IPS DF 6.9 (cell line): ENCODE measurements at regions not wholly inside any gene's neighbourhood (a gene's known extent, or its start where the extent isn't known, plus 50 kb on each side); places are given as distances from the start of the nearest gene placed in this dataset.

Source experiments
- DNase-seq: peaks from one replicate; pipeline ENCODE4 v3.0.0-alpha.2; 2013; ENCODE audit warnings: low read depth, low spot score
- H3K27ac ChIP-seq: one replicate; pipeline ENCODE4 v1.5.1; 2013; ENCODE audit warnings: low read length, control low read depth
- H3K27me3 ChIP-seq: 2 replicates; pipeline ENCODE4 v1.6.1; 2013; ENCODE audit warnings: mild to moderate bottlenecking, low read length; ENCODE audit not compliant: control insufficient read depth, insufficient read depth
- H3K36me3 ChIP-seq: 2 replicates; pipeline ENCODE4 v1.6.1; 2013; ENCODE audit warnings: low read length; ENCODE audit not compliant: control insufficient read depth, insufficient read depth
- H3K4me1 ChIP-seq: 2 replicates; pipeline ENCODE4 v1.6.1; 2013; ENCODE audit warnings: low read length; ENCODE audit not compliant: control insufficient read depth, insufficient read depth
- H3K4me3 ChIP-seq: 2 replicates; pipeline ENCODE4 v1.5.1; 2013; ENCODE audit warnings: mild to moderate bottlenecking, low read length
- H3K9me3 ChIP-seq: 2 replicates; pipeline ENCODE4 v1.6.1; 2013; ENCODE audit warnings: low read length, inconsistent platforms; ENCODE audit not compliant: control insufficient read depth, insufficient read depth
- WGBS: extraction: QIAGEN DNeasy Blood & Tissue Kit; methylation state at CpG from one replicate; pipeline ENCODE4 v1.1.7; 2013; ENCODE audit warnings: mixed read lengths, missing lambda C conversion rate; ENCODE audit not compliant: insufficient read length, insufficient coverage; 5-methylcytosine and 5-hydroxymethylcytosine counted together

- no peaks in the 10 kb centered on the region for H3K27me3 ChIP-seq
- H3K4me1 ChIP-seq: no peaks in the 10 kb centered on the region; the same call in none of the 2 replicates
- H3K27ac ChIP-seq: no peak overlapping the region
- no peaks in the 10 kb centered on the region for H3K36me3 ChIP-seq
- WGBS: no CpG with 5 or more reads among the region's 3 CpGs
- no peak overlapping the region for H3K4me3 ChIP-seq
- H3K9me3 ChIP-seq: no peaks in the 10 kb centered on the region
- no peak for DNase-seq
Measured at GRCh38 chrX:39950018-39950688, 147.6 kb downstream of the BCOR start.

GRCh38 chrX:39952989-39953388, 144.8 kb downstream of the BCOR start:
- DNase-seq: no peak
- Histone ChIP-seq H3K27ac (no peak overlapping the region), H3K4me1 (no peaks in the 10 kb centered on the region; the same call in none of the 2 replicates), H3K36me3 (no peaks in the 10 kb centered on the region), H3K9me3 (no peaks in the 10 kb centered on the region), H3K4me3 (no peak overlapping the region), H3K27me3 (no peaks in the 10 kb centered on the region)
- no CpG with 5 or more reads among the region's 3 CpGs for WGBS

- no peak for DNase-seq
- Histone ChIP-seq H3K27me3 (no peaks in the 10 kb centered on the region), H3K4me3 (no peak overlapping the region), H3K9me3 (no peaks in the 10 kb centered on the region), H3K4me1 (no peaks in the 10 kb centered on the region; the same call in 1 of the 2 replicates), H3K36me3 (no peaks in the 10 kb centered on the region), H3K27ac (no peak overlapping the region)
- no CpG with 5 or more reads among the region's 10 CpGs for WGBS
Measured at GRCh38 chrX:39953879-39954278, 143.9 kb downstream of the BCOR start.

GRCh38 chrX:39954851-39955250, 142.9 kb downstream of the BCOR start:
- H3K36me3 ChIP-seq: no peaks in the 10 kb centered on the region
- no peaks in the 10 kb centered on the region; the same call in 1 of the 2 replicates for H3K4me1 ChIP-seq
- no peak for DNase-seq
- no peaks in the 10 kb centered on the region for H3K27me3 ChIP-seq
- WGBS: no CpG with 5 or more reads among the region's 9 CpGs
- H3K27ac ChIP-seq: no peak overlapping the region
- no peaks in the 10 kb centered on the region for H3K9me3 ChIP-seq
- no peak overlapping the region for H3K4me3 ChIP-seq

- WGBS: no CpG with 5 or more reads among the region's 4 CpGs
- Histone ChIP-seq H3K36me3 (no peaks in the 10 kb centered on the region), H3K9me3 (no peaks in the 10 kb centered on the region), H3K4me1 (no peaks in the 10 kb centered on the region; the same call in 1 of the 2 replicates), H3K27ac (no peak overlapping the region), H3K4me3 (no peak overlapping the region), H3K27me3 (no peaks in the 10 kb centered on the region)
- DNase-seq: no peak
Measured at GRCh38 chrX:39955625-39956024, 142.1 kb downstream of the BCOR start.

- no peaks in the 10 kb centered on the region; the same call in 1 of the 2 replicates for H3K4me1 ChIP-seq
- no CpG with 5 or more reads among the region's 7 CpGs for WGBS
Measured at GRCh38 chrX:39956803-39957394, 140.9 kb downstream of the BCOR start.

GRCh38 chrX:39957816-39958566, 139.8 kb downstream of the BCOR start:
- Histone ChIP-seq H3K9me3 (no peaks in the 10 kb centered on the region), H3K36me3 (no peaks in the 10 kb centered on the region), H3K4me1 (no peaks in the 10 kb centered on the region; the same call in 1 of the 2 replicates), H3K4me3 (no peak overlapping the region), H3K27ac (no peak overlapping the region), H3K27me3 (no peaks in the 10 kb centered on the region)
- no CpG with 5 or more reads among the region's 7 CpGs for WGBS
- DNase-seq: no peak

More at GRCh38 chrX:39956803-39957394, 140.9 kb downstream of the BCOR start:
- Histone ChIP-seq H3K36me3 (no peaks in the 10 kb centered on the region), H3K27ac (no peak overlapping the region), H3K9me3 (no peaks in the 10 kb centered on the region), H3K4me3 (no peak overlapping the region), H3K27me3 (no peaks in the 10 kb centered on the region)
- no peak for DNase-seq

GRCh38 chrX:39958850-39959249, 138.9 kb downstream of the BCOR start:
- no peak for DNase-seq
- Histone ChIP-seq H3K36me3 (no peaks in the 10 kb centered on the region), H3K9me3 (no peaks in the 10 kb centered on the region), H3K27ac (no peak overlapping the region), H3K27me3 (no peaks in the 10 kb centered on the region), H3K4me3 (no peak overlapping the region), H3K4me1 (no peaks in the 10 kb centered on the region; the same call in 1 of the 2 replicates)
- no CpG with 5 or more reads among the region's 5 CpGs for WGBS

GRCh38 chrX:39960219-39960618, 137.5 kb downstream of the BCOR start:
- no peak for DNase-seq
- Histone ChIP-seq H3K4me3 (no peak overlapping the region), H3K36me3 (no peaks in the 10 kb centered on the region), H3K9me3 (no peaks in the 10 kb centered on the region), H3K27me3 (no peaks in the 10 kb centered on the region), H3K4me1 (no peaks in the 10 kb centered on the region; the same call in 1 of the 2 replicates), H3K27ac (no peak overlapping the region)
- no CpG with 5 or more reads among the region's 4 CpGs for WGBS

- no peaks in the 10 kb centered on the region for H3K4me1 ChIP-seq
- no peak overlapping the region for H3K4me3 ChIP-seq
- no peak overlapping the region for H3K27ac ChIP-seq
- H3K9me3 ChIP-seq: no peaks in the 10 kb centered on the region
- no peaks in the 10 kb centered on the region for H3K36me3 ChIP-seq
- no peaks in the 10 kb centered on the region for H3K27me3 ChIP-seq
- no CpG with 5 or more reads among the region's 4 CpGs for WGBS
- DNase-seq: no peak
Measured at GRCh38 chrX:39961441-39961840, 136.3 kb downstream of the BCOR start.
